ENCODE measurements at regions not wholly inside any gene's neighbourhood (a gene's known extent, or its start where the extent isn't known, plus 50 kb on each side); places are given as distances from the start of the nearest gene placed in this dataset.

DNA sequence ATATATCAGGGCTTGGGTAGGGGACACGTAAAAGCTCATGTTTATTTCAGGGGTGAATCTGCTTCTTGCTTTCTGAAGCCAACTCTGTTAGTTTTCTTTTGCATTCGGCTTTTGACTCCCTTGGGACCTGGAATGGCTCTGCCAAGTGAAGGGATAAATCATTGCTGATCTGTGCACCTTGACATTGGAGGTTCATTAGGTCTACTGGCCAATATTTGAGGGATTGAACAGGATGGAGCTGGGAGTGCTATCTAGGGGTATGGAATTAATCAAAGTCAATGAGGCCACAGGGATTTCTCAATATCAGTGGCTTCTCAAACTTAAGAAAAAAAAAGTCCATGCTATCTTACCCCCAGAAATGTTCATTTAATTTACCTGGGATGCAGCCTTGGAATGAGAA lies 203.5 kb upstream of the RMST start:
- H3K4me3 Mint-ChIP-seq = no peak overlapping the region
- peaks cover 0 to 2% (median 0%) of the 10 kb centered on the region in 3 donors for H3K27me3 Mint-ChIP-seq (ENCODE audit: low read depth in 3 of 3)
- Histone ChIP-seq H3K36me3 (replicated peaks in 1 of 2; ENCODE audit: control insufficient read depth in 1 of 2, insufficient read depth in 2 of 2, low read length in 2 of 2) (no peaks in the 10 kb centered on the region), H4K20me1 (ENCODE audit: insufficient read depth, low read length) (no peaks in the 10 kb centered on the region), H3K79me2 (ENCODE audit: insufficient read depth, low read length) (no peaks in the 10 kb centered on the region), H2AFZ (ENCODE audit: insufficient read depth, low read depth, low read length, poor library complexity, severe bottlenecking) (no peak overlapping the region), H3K9ac (ENCODE audit: insufficient read depth, low read length, poor library complexity, severe bottlenecking) (no peak overlapping the region), H3K27ac (ENCODE audit: low read depth in 1 of 2, low read length in 2 of 2) (no peak overlapping the region), H3K9me3 (replicated peaks in 1 of 2; ENCODE audit: control insufficient read depth in 1 of 2, insufficient read depth in 1 of 2, low read length in 2 of 2) (no peaks in the 10 kb centered on the region), H3K4me2 (replicated peaks; ENCODE audit: extremely low read depth, low read length, poor library complexity, severe bottlenecking) (no peak overlapping the region), H3K4me1 (ENCODE audit: control insufficient read depth in 1 of 2, insufficient read depth in 2 of 2, low read length in 2 of 2) (no peaks in the 10 kb centered on the region), H3K4me3 (replicated peaks in 1 of 3; ENCODE audit: low read depth in 2 of 3, low read length in 3 of 3) (no peak overlapping the region), H3K27me3 (ENCODE audit: control insufficient read depth in 2 of 2, insufficient read depth in 2 of 2, low read length in 2 of 2) (no peaks in the 10 kb centered on the region)
- H3K9me3 Mint-ChIP-seq = peaks cover 0 to 5% (median 2%) of the 10 kb centered on the region in 7 donors
- DNase-seq = no peak
- no peak overlapping the region for H3K27ac Mint-ChIP-seq
- intact Hi-C loops (cut with micrococcal nuclease) = no loop called here
- whole genome bisulfite sequencing (ENCODE audit: insufficient coverage) = 94% methylated on average over 2 of the region's 2 CpGs
- TF ChIP-seq, protein P1, sequence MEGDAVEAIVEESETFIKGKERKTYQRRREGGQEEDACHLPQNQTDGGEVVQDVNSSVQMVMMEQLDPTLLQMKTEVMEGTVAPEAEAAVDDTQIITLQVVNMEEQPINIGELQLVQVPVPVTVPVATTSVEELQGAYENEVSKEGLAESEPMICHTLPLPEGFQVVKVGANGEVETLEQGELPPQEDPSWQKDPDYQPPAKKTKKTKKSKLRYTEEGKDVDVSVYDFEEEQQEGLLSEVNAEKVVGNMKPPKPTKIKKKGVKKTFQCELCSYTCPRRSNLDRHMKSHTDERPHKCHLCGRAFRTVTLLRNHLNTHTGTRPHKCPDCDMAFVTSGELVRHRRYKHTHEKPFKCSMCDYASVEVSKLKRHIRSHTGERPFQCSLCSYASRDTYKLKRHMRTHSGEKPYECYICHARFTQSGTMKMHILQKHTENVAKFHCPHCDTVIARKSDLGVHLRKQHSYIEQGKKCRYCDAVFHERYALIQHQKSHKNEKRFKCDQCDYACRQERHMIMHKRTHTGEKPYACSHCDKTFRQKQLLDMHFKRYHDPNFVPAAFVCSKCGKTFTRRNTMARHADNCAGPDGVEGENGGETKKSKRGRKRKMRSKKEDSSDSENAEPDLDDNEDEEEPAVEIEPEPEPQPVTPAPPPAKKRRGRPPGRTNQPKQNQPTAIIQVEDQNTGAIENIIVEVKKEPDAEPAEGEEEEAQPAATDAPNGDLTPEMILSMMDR (IDR thresholded peaks at IDR 0.05) = no peak
- H3K4me1 Mint-ChIP-seq = no peaks in the 10 kb centered on the region
- no peaks in the 10 kb centered on the region for H3K36me3 Mint-ChIP-seq

DNA sequence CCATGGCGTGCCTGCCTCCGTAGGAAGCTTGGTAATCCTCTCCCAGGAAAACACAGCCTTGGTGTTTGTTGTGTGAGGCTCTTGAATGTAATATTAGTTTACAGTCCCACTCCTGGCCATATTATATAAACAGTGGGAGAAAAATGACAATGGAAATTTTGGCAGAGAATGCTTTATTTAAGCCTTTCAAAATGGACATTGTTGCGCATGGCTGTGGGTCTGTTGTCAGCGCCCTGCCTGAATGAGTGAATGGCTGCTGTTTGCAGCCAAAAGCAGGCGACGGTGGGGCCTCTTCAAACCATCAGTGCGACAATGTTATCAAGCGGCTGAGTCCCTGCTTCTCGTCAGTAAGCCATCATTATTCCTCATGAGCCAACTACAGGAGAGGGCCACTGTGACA lies 201.8 kb upstream of the RMST start:
- no peaks in the 10 kb centered on the region for H3K9me3 ChIP-seq (replicated peaks in 1 of 2; ENCODE audit: control insufficient read depth in 1 of 2, insufficient read depth in 1 of 2, low read length in 2 of 2)
- H3K36me3 Mint-ChIP-seq = no peaks in the 10 kb centered on the region
- WGBS (ENCODE audit: insufficient coverage) = 96% methylated on average over 7 of the region's 9 CpGs

More for the DNA sequence above, 201.8 kb upstream of the RMST start:
- Histone ChIP-seq H3K79me2 (ENCODE audit: insufficient read depth, low read length) (no peaks in the 10 kb centered on the region), H3K36me3 (replicated peaks in 1 of 2; ENCODE audit: control insufficient read depth in 1 of 2, insufficient read depth in 2 of 2, low read length in 2 of 2) (no peaks in the 10 kb centered on the region), H3K27ac (ENCODE audit: low read depth in 1 of 2, low read length in 2 of 2) (no peak overlapping the region), H4K20me1 (ENCODE audit: insufficient read depth, low read length) (no peaks in the 10 kb centered on the region), H3K9ac (ENCODE audit: insufficient read depth, low read length, poor library complexity, severe bottlenecking) (no peak overlapping the region), H3K4me2 (replicated peaks; ENCODE audit: extremely low read depth, low read length, poor library complexity, severe bottlenecking) (no peak overlapping the region), H3K4me1 (ENCODE audit: control insufficient read depth in 1 of 2, insufficient read depth in 2 of 2, low read length in 2 of 2) (no peaks in the 10 kb centered on the region), H3K4me3 (replicated peaks in 1 of 3; ENCODE audit: low read depth in 2 of 3, low read length in 3 of 3) (no peak overlapping the region), H2AFZ (ENCODE audit: insufficient read depth, low read depth, low read length, poor library complexity, severe bottlenecking) (no peak overlapping the region), H3K27me3 (ENCODE audit: control insufficient read depth in 2 of 2, insufficient read depth in 2 of 2, low read length in 2 of 2) (no peaks in the 10 kb centered on the region)
- H3K9me3 Mint-ChIP-seq = peaks cover 0 to 7% (median 2%) of the 10 kb centered on the region in 7 donors
- TF ChIP-seq, protein P1 (IDR thresholded peaks at IDR 0.05) = no peak
- no peak for DNase-seq
- intact Hi-C loops (cut with micrococcal nuclease) = no loop called here
- H3K4me3 Mint-ChIP-seq = no peak overlapping the region
- H3K27ac Mint-ChIP-seq = no peak overlapping the region
- H3K4me1 Mint-ChIP-seq = no peaks in the 10 kb centered on the region
- peaks cover 0 to 2% (median 0%) of the 10 kb centered on the region in 3 donors for H3K27me3 Mint-ChIP-seq (ENCODE audit: low read depth in 3 of 3)
